ENCODE measurements at regions not wholly inside any gene's neighbourhood (a gene's known extent, or its start where the extent isn't known, plus 50 kb on each side); places are given as distances from the start of the nearest gene placed in this dataset.

GRCh38 chr13:97101912-97102708, 107.8 kb upstream of the OXGR1 start:
- Histone ChIP-seq H2AFZ (ENCODE audit: control insufficient read depth, low read length) (no peak overlapping the region), H3K27me3 (ENCODE audit: control insufficient read depth, extremely low read depth, insufficient read depth, low read length) (no peaks in the 10 kb centered on the region), H3K27ac (ENCODE audit: control insufficient read depth, insufficient read depth, low read length) (no peak overlapping the region), H3K36me3 (ENCODE audit: control insufficient read depth in 2 of 2, extremely low read depth in 1 of 2, insufficient read depth in 2 of 2, low read length in 2 of 2) (no peaks in the 10 kb centered on the region), H3K9ac (ENCODE audit: control insufficient read depth, extremely low read depth, insufficient read depth, low read length) (no peak overlapping the region), H3K9me1 (ENCODE audit: control insufficient read depth, extremely low read depth, insufficient read depth, low read length) (no peaks in the 10 kb centered on the region), H3K79me2 (ENCODE audit: control insufficient read depth, insufficient read depth, low read length) (no peaks in the 10 kb centered on the region), H3K9me3 (ENCODE audit: control insufficient read depth, low read depth, low read length) (no peaks in the 10 kb centered on the region), H3K4me1 (ENCODE audit: control insufficient read depth, extremely low read depth, insufficient read depth, low read length) (no peaks in the 10 kb centered on the region), H3K4me2 (ENCODE audit: control insufficient read depth, extremely low read depth, insufficient read depth, low read depth, low read length) (no peak overlapping the region), H4K20me1 (ENCODE audit: control insufficient read depth, extremely low read depth, insufficient read depth, low read length) (no peaks in the 10 kb centered on the region), H3K4me3 (ENCODE audit: control insufficient read depth in 2 of 3, extremely low read depth in 1 of 3, insufficient read depth in 2 of 3, low read depth in 1 of 3, low read length in 3 of 3) (no peak overlapping the region)
- no peak for DNase-seq (ENCODE audit: low read depth, low spot score)
- no peak for FAIRE-seq
- dilution Hi-C loops (cut with MboI; ENCODE audit: extremely low pct_ligation_motif_present, low sequenced_read_pairs): no loop called here
- TF ChIP-seq CTCF (optimal IDR thresholded peaks at IDR 0.05 in 1 of 3, IDR thresholded peaks at IDR 0.05 in 1 of 3, conservative IDR thresholded peaks at IDR 0.05 in 1 of 3; ENCODE audit: extremely low read depth in 1 of 3, insufficient read depth in 2 of 3, low read length in 3 of 3) (no peak), EZH2 (IDR thresholded peaks at IDR 0.05; ENCODE audit: low read length) (no peak)

- no peak overlapping the region for H2AFZ ChIP-seq (ENCODE audit: control insufficient read depth, low read length)
- peaks cover 8% of the 10 kb centered on the region for H3K4me1 ChIP-seq (ENCODE audit: control insufficient read depth, extremely low read depth, insufficient read depth, low read length)
- no peak overlapping the region for H3K9ac ChIP-seq (ENCODE audit: control insufficient read depth, extremely low read depth, insufficient read depth, low read length)
- H3K27me3 ChIP-seq (ENCODE audit: control insufficient read depth, extremely low read depth, insufficient read depth, low read length): no peaks in the 10 kb centered on the region
- no peak for DNase-seq (ENCODE audit: low read depth, low spot score)
- H3K4me2 ChIP-seq (ENCODE audit: control insufficient read depth, extremely low read depth, insufficient read depth, low read depth, low read length): no peak overlapping the region
- H3K4me3 ChIP-seq (ENCODE audit: control insufficient read depth in 2 of 3, extremely low read depth in 1 of 3, insufficient read depth in 2 of 3, low read depth in 1 of 3, low read length in 3 of 3): no peak overlapping the region
- TF ChIP-seq EZH2 (IDR thresholded peaks at IDR 0.05; ENCODE audit: low read length): no peak
- TF ChIP-seq CTCF (optimal IDR thresholded peaks at IDR 0.05 in 1 of 3, IDR thresholded peaks at IDR 0.05 in 1 of 3, conservative IDR thresholded peaks at IDR 0.05 in 1 of 3; ENCODE audit: extremely low read depth in 1 of 3, insufficient read depth in 2 of 3, low read length in 3 of 3): no peak
- no peak overlapping the region for H3K27ac ChIP-seq (ENCODE audit: control insufficient read depth, insufficient read depth, low read length)
- no peaks in the 10 kb centered on the region for H3K36me3 ChIP-seq (ENCODE audit: control insufficient read depth in 2 of 2, extremely low read depth in 1 of 2, insufficient read depth in 2 of 2, low read length in 2 of 2)
- dilution Hi-C loops (cut with MboI; ENCODE audit: extremely low pct_ligation_motif_present, low sequenced_read_pairs): no loop called here
- H4K20me1 ChIP-seq (ENCODE audit: control insufficient read depth, extremely low read depth, insufficient read depth, low read length): no peaks in the 10 kb centered on the region
- no peaks in the 10 kb centered on the region for H3K9me3 ChIP-seq (ENCODE audit: control insufficient read depth, low read depth, low read length)
- no peak for FAIRE-seq
- H3K79me2 ChIP-seq (ENCODE audit: control insufficient read depth, insufficient read depth, low read length): no peaks in the 10 kb centered on the region
- no peaks in the 10 kb centered on the region for H3K9me1 ChIP-seq (ENCODE audit: control insufficient read depth, extremely low read depth, insufficient read depth, low read length)
These were observed 112.0 kb upstream of the OXGR1 start for GRCh38 chr13:97106323-97106722.

Measured in keratinocyte (primary cell).